HepG2 (cell line): ENCODE measurements at regions not wholly inside any gene's neighbourhood (a gene's known extent, or its start where the extent isn't known, plus 50 kb on each side); places are given as distances from the start of the nearest gene placed in this dataset.

Experiments used
- ATAC-seq: fragments of 200-7000 bp; cut with Tn5 transposase; 3 replicates; pipeline ENCODE4 v1.9.1; 2020; ENCODE audit warnings: mild to moderate bottlenecking, moderate library complexity
- BruUV-seq: library from RNA; stranded (reverse); fragments of 400-500 nt; replicated peaks from 2 replicates; lab custom pipeline; 2021; lab: Mats Ljungman, UMichigan
- CTCF ChIA-PET: fragments of 300-600 bp; formaldehyde crosslinking; extraction: SDS; loops from one replicate; lab custom pipeline; 2021; ENCODE audit warnings: low total read pairs, inconsistent platforms, low intra/inter-chr PET ratio; lab: Yijun Ruan, JAX
- POLR2A ChIA-PET: fragments of 350-600 bp; sonication (Branson Sonifier 250); formaldehyde crosslinking; loops from one replicate; lab custom pipeline; 2020; ENCODE audit warnings: antibody characterized with exemption, inconsistent platforms; lab: Yijun Ruan, JAX
- DNase-seq: peaks from one replicate; pipeline ENCODE4 v3.0.0-alpha.2; 2015; ENCODE audit warnings: low spot score
- FAIRE-seq: peaks from 3 replicates; lab custom pipeline; 2011; peaks lifted over from hg19 to GRCh38; lab: Jason Lieb, UNC
- H2AFZ ChIP-seq: one replicate; pipeline ENCODE4 v1.6.1; 2011; ENCODE audit warnings: low read length, inconsistent platforms
- H3K27ac ChIP-seq: fragments of 300-600 bp; 3 replicates; pipeline ENCODE4 v1.8.0; 2011; ENCODE audit warnings: mixed run types, mild to moderate bottlenecking, mixed read lengths, low read length, inconsistent platforms; ENCODE audit not compliant: insufficient read depth; ENCODE audit errors: extremely low read length
- H3K27me3 ChIP-seq, 2 experiments: fragments of 200-600 bp in 1 of 2; 2 replicates in 1 of 2; 3 replicates in 1 of 2; pipeline versions ENCODE4 v1.6.0 to v1.8.0; 2011; ENCODE audit warnings: low read length in 2 of 2, mild to moderate bottlenecking in 2 of 2, moderate library complexity in 2 of 2, inconsistent platforms in 1 of 2; ENCODE audit not compliant: insufficient read depth in 2 of 2, control insufficient read depth in 1 of 2
- H3K36me3 ChIP-seq, 2 experiments: fragments of 200-600 bp in 1 of 2; replicated peaks in 1 of 2; 2 replicates in 1 of 2; 3 replicates in 1 of 2; pipeline versions ENCODE4 v1.5.1 to v1.8.0; 2011; ENCODE audit warnings: low read length in 2 of 2, inconsistent platforms in 1 of 2; ENCODE audit not compliant: insufficient read depth in 2 of 2, control insufficient read depth in 1 of 2
- H3K4me1 ChIP-seq: 2 replicates; pipeline ENCODE4 v1.5.1; 2012; ENCODE audit warnings: low read length, inconsistent platforms; ENCODE audit not compliant: insufficient read depth
- H3K4me2 ChIP-seq: 2 replicates; pipeline ENCODE4 v1.6.0; 2011; ENCODE audit warnings: low read depth, low read length, inconsistent platforms
- H3K4me3 ChIP-seq, 3 experiments: fragments of 200-600 bp in 1 of 3; sonication (generic), shearing (Covaris generic) in 1 of 3; replicated peaks in 1 of 3; 2 replicates each; pipeline ENCODE4 v1.5.1; 2011 to 2016; ENCODE audit warnings: low read length in 3 of 3, inconsistent platforms in 2 of 3, low read depth in 2 of 3, mild to moderate bottlenecking in 2 of 3, control low read depth in 1 of 3, mixed read lengths in 1 of 3; ENCODE audit not compliant: insufficient read depth in 1 of 3
- H3K79me2 ChIP-seq: one replicate; pipeline ENCODE4 v1.6.1; 2011; ENCODE audit warnings: low read length, inconsistent platforms; ENCODE audit not compliant: insufficient read depth
- H3K9ac ChIP-seq: 2 replicates; pipeline ENCODE4 v1.6.0; 2011; ENCODE audit warnings: mild to moderate bottlenecking, low read depth, low read length, inconsistent platforms; ENCODE audit not compliant: insufficient read depth
- H3K9me3 ChIP-seq: 2 replicates; pipeline ENCODE4 v1.5.1; 2012; ENCODE audit warnings: mild to moderate bottlenecking, low read length
- H4K20me1 ChIP-seq: 2 replicates; pipeline ENCODE4 v1.6.0; 2011; ENCODE audit warnings: inconsistent platforms, mild to moderate bottlenecking, low read length, moderate library complexity; ENCODE audit not compliant: insufficient read depth
- BCL6 ChIP-seq: IDR thresholded peaks from 2 replicates; pipeline ENCODE4 v1.6.1; 2016; ENCODE audit warnings: missing genetic modification reagents, missing compliant biosample characterization
- DMAP1 ChIP-seq: IDR thresholded peaks from 2 replicates; pipeline ENCODE4 v1.6.1; 2016
- ELF4 ChIP-seq: sonication (generic); formaldehyde crosslinking; IDR thresholded peaks from 2 replicates; pipeline ENCODE4 v1.5.0; 2020; ENCODE audit warnings: missing genetic modification reagents, mild to moderate bottlenecking, moderate library complexity, borderline replicate concordance
- HOXA7 ChIP-seq: sonication (generic); formaldehyde crosslinking; IDR thresholded peaks from 2 replicates; pipeline ENCODE4 v1.8.1; 2022; ENCODE audit warnings: mild to moderate bottlenecking, missing genetic modification reagents, moderate library complexity
- MIER3 ChIP-seq: IDR thresholded peaks from 2 replicates; pipeline ENCODE4 v1.6.1; 2016; ENCODE audit warnings: missing compliant biosample characterization, borderline replicate concordance
- ZEB1 ChIP-seq: IDR thresholded peaks from 2 replicates; pipeline ENCODE4 v1.6.1; 2012; ENCODE audit warnings: mild to moderate bottlenecking, low read depth, inconsistent platforms; ENCODE audit not compliant: insufficient replicate concordance
- ZNF34 ChIP-seq: sonication (generic); formaldehyde crosslinking; IDR thresholded peaks from 2 replicates; pipeline ENCODE4 v1.4.0; 2020; ENCODE audit warnings: mild to moderate bottlenecking, missing genetic modification reagents, borderline replicate concordance
- ZSCAN22 ChIP-seq: sonication (generic); formaldehyde crosslinking; IDR thresholded peaks from 2 replicates; pipeline ENCODE4 v1.4.0; 2020; ENCODE audit warnings: mild to moderate bottlenecking, missing genetic modification reagents
- WGBS: methylation state at CpG from one replicate; pipeline ENCODE4 v1.1.6; 2017; ENCODE audit warnings: low lambda C conversion rate; 5-methylcytosine and 5-hydroxymethylcytosine counted together
- in situ Hi-C: cut with HindIII; loops from 2 replicates; pipeline ENCODE4 v1.10.0; 2017; ENCODE audit warnings: low pct_unique_long_range_greater_than_20kb; ENCODE audit not compliant: extremely low pct_ligation_motif_present
- intact Hi-C: fragments of 100-400 bp; cut with micrococcal nuclease; formaldehyde crosslinking; loops from one replicate; pipeline ENCODE4 v1.10.0; 2022; ENCODE audit not compliant: unreplicated experiment
- TF ChIP-seq, protein P1 (sequence below): sonication (generic); formaldehyde crosslinking; IDR thresholded peaks from 2 replicates; pipeline ENCODE4 v1.4.0; 2020; ENCODE audit warnings: low read depth, missing genetic modification reagents

DNA sequence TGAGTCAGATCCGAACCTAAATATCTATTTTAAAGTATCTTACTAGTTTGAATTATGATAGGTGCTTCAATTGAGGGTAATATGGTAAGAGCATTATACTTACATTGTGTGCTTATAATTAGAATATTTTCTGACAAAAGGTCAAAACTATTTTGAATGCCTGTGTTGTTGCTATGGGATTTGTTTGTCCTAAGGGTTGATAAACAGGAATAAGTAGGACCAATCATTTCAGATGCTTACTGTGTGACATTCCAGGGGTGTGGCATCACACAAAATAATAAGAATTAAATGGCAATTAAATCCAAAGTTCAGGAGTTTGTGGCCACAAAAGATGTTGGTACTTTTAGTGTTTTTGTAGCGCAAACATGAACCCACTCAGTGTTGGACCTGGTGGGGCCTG lies 256.2 kb upstream of the DDHD1 start:
- H3K79me2 ChIP-seq = no peaks in the 10 kb centered on the region
- in situ Hi-C loops (no loop called here), intact Hi-C loops (no loop called here)
- DNase-seq (no peak), FAIRE-seq (no peak), ATAC-seq (no peak)
- H3K9me3 ChIP-seq = no peaks in the 10 kb centered on the region
- no peaks in the 10 kb centered on the region for H3K27me3 ChIP-seq
- ChIA-PET POLR2A (no interaction called here), CTCF (no interaction called here)
- H3K27ac ChIP-seq = no peak overlapping the region
- H3K36me3 ChIP-seq = no peaks in the 10 kb centered on the region
- H4K20me1 ChIP-seq = no peaks in the 10 kb centered on the region
- H3K4me1 ChIP-seq = no peaks in the 10 kb centered on the region
- TF ChIP-seq BCL6 = no peak
- no peak for TF ChIP-seq ZEB1
- TF ChIP-seq ZSCAN22 (CRISPR knock-in tag) = no peak
- TF ChIP-seq ELF4 (CRISPR knock-in tag) = no peak
- TF ChIP-seq MIER3 (CRISPR knock-in tag) = no peak
- no peak for TF ChIP-seq HOXA7 (CRISPR knock-in tag)
- TF ChIP-seq, protein P1, sequence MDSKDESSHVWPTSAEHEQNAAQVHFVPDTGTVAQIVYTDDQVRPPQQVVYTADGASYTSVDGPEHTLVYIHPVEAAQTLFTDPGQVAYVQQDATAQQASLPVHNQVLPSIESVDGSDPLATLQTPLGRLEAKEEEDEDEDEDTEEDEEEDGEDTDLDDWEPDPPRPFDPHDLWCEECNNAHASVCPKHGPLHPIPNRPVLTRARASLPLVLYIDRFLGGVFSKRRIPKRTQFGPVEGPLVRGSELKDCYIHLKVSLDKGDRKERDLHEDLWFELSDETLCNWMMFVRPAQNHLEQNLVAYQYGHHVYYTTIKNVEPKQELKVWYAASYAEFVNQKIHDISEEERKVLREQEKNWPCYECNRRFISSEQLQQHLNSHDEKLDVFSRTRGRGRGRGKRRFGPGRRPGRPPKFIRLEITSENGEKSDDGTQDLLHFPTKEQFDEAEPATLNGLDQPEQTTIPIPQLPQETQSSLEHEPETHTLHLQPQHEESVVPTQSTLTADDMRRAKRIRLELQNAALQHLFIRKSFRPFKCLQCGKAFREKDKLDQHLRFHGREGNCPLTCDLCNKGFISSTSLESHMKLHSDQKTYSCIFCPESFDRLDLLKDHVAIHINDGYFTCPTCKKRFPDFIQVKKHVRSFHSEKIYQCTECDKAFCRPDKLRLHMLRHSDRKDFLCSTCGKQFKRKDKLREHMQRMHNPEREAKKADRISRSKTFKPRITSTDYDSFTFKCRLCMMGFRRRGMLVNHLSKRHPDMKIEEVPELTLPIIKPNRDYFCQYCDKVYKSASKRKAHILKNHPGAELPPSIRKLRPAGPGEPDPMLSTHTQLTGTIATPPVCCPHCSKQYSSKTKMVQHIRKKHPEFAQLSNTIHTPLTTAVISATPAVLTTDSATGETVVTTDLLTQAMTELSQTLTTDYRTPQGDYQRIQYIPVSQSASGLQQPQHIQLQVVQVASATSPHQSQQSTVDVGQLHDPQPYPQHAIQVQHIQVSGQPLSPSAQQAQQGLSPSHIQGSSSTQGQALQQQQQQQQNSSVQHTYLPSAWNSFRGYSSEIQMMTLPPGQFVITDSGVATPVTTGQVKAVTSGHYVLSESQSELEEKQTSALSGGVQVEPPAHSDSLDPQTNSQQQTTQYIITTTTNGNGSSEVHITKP (CRISPR knock-in tag) = no peak
- no peak for TF ChIP-seq DMAP1
- TF ChIP-seq ZNF34 (CRISPR knock-in tag) = no peak
- no peak overlapping the region for H3K4me3 ChIP-seq
- no peak overlapping the region for H3K9ac ChIP-seq
- H2AFZ ChIP-seq = no peak overlapping the region
- no peak overlapping the region for H3K4me2 ChIP-seq
- no TSS peak for BruUV-seq
- WGBS = 45% methylated on average over 2 of the region's 2 CpGs
